HCT116 (cell line): ENCODE measurements at regions not wholly inside any gene's neighbourhood (a gene's known extent, or its start where the extent isn't known, plus 50 kb on each side); places are given as distances from the start of the nearest gene placed in this dataset.

Experiments
- ATAC-seq: fragments of 200-7000 bp; cut with Tn5 transposase; 2 replicates; pipeline ENCODE4 v1.9.1; 2020; ENCODE audit warnings: mild to moderate bottlenecking, moderate library complexity
- BruUV-seq: library from RNA; stranded (reverse); fragments of 400-500 nt; replicated peaks from 2 replicates; lab custom pipeline; 2021; lab: Mats Ljungman, UMichigan
- CTCF ChIA-PET: fragments of 300-600 bp; sonication (Branson Sonifier 250); formaldehyde crosslinking; loops from one replicate; lab custom pipeline; 2021; ENCODE audit warnings: antibody characterized with exemption; lab: Charles Lee
- POLR2A ChIA-PET: fragments of 300-600, 350-600 bp; sonication (Branson Sonifier 250); formaldehyde crosslinking; loops from one replicate; lab custom pipeline; 2021; ENCODE audit warnings: antibody characterized with exemption; lab: Charles Lee
- RAD21 ChIA-PET, 2 experiments: fragments of 300-600 bp; sonication (Branson Sonifier 250); formaldehyde crosslinking; loops; one replicate each; lab custom pipeline; 2023; ENCODE audit warnings: low total read pairs in 2 of 2; ENCODE audit not compliant: uncharacterized antibody in 2 of 2, unreplicated experiment in 2 of 2, low non-redundant PET in 1 of 2; lab: Charles Lee
- DNase-seq: peaks from one replicate; pipeline ENCODE4 v3.0.0-alpha.2; 2010; ENCODE audit warnings: low read depth, low spot score
- H2AFZ ChIP-seq: fragments of 200-600 bp; shearing (Covaris generic), sonication (generic); 2 replicates; pipeline ENCODE4 v1.6.1; 2017; ENCODE audit warnings: low read depth, mixed run types, mixed read lengths, antibody characterized with exemption, low read length; ENCODE audit not compliant: poor library complexity, severe bottlenecking
- H3K27ac ChIP-seq: 2 replicates; pipeline ENCODE4 v1.5.1; 2012; ENCODE audit warnings: low read depth, low read length
- H3K27me3 ChIP-seq: fragments of 200-600 bp; sonication (generic); 2 replicates; pipeline ENCODE4 v1.6.1; 2016; ENCODE audit warnings: mixed run types, low read length, mixed read lengths; ENCODE audit not compliant: insufficient read depth
- H3K36me3 ChIP-seq, 2 experiments: fragments of 200-500 bp in 1 of 2; fragments of 200-600 bp in 1 of 2; sonication (Bioruptor generic) in 1 of 2; sonication (generic) in 1 of 2; 2 replicates each; pipeline versions ENCODE4 v1.5.1 to v1.6.1; 2014 to 2016; ENCODE audit warnings: low read length in 2 of 2, inconsistent platforms in 1 of 2, mixed read lengths in 1 of 2, mixed run types in 1 of 2; ENCODE audit not compliant: insufficient read depth in 2 of 2, control insufficient read depth in 1 of 2
- H3K4me1 ChIP-seq, 2 experiments: fragments of 200-600 bp in 1 of 2; sonication (generic) in 1 of 2; 2 replicates each; pipeline versions ENCODE4 v1.5.1 to v1.6.1; 2012 to 2017; ENCODE audit warnings: low read length in 2 of 2, inconsistent platforms in 1 of 2, mild to moderate bottlenecking in 1 of 2, mixed read lengths in 1 of 2, mixed run types in 1 of 2, moderate library complexity in 1 of 2; ENCODE audit not compliant: insufficient read depth in 2 of 2, control insufficient read depth in 1 of 2
- H3K4me2 ChIP-seq: fragments of 200-600 bp; sonication (generic); 2 replicates; pipeline ENCODE4 v1.6.1; 2017; ENCODE audit warnings: mixed run types, low read length, mixed read lengths
- H3K4me3 ChIP-seq, 2 experiments: fragments of 200-600 bp in 1 of 2; sonication (generic) in 1 of 2; replicated peaks in 1 of 2; 2 replicates each; pipeline ENCODE4 v1.5.1; 2011 to 2016; ENCODE audit warnings: low read length in 2 of 2, control low read depth in 1 of 2, low read depth in 1 of 2, mild to moderate bottlenecking in 1 of 2, mixed read lengths in 1 of 2, mixed run types in 1 of 2
- H3K79me2 ChIP-seq: fragments of 200-600 bp; sonication (generic); 2 replicates; pipeline ENCODE4 v1.6.1; 2017; ENCODE audit warnings: mild to moderate bottlenecking, mixed run types, low read length, moderate library complexity, mixed read lengths; ENCODE audit not compliant: insufficient read depth
- H3K9ac ChIP-seq: fragments of 200-600 bp; sonication (generic); 2 replicates; pipeline ENCODE4 v1.6.1; 2016; ENCODE audit warnings: low read length, mixed read lengths
- H3K9me2 ChIP-seq: fragments of 200-600 bp; sonication (generic), shearing (Covaris generic); 2 replicates; pipeline ENCODE4 v1.6.1; 2017; ENCODE audit warnings: mixed run types, mild to moderate bottlenecking, moderate library complexity; ENCODE audit not compliant: insufficient read depth
- H3K9me3 ChIP-seq, 2 experiments: fragments of 200-500 bp in 1 of 2; fragments of 200-600 bp in 1 of 2; sonication (Bioruptor generic) in 1 of 2; sonication (generic) in 1 of 2; 2 replicates each; pipeline ENCODE4 v1.6.1; 2014 to 2017; ENCODE audit warnings: low read length in 2 of 2, mixed read lengths in 2 of 2, inconsistent platforms in 1 of 2, low read depth in 1 of 2, mild to moderate bottlenecking in 1 of 2, mixed run types in 1 of 2, moderate library complexity in 1 of 2; ENCODE audit not compliant: control insufficient read depth in 1 of 2, insufficient read depth in 1 of 2
- H4K20me1 ChIP-seq: fragments of 200-600 bp; sonication (generic), shearing (Covaris generic); 2 replicates; pipeline ENCODE4 v1.6.1; 2017; ENCODE audit warnings: mixed run types, mild to moderate bottlenecking, moderate library complexity; ENCODE audit not compliant: insufficient read depth
- CBX3 ChIP-seq: IDR thresholded peaks from 2 replicates; pipeline ENCODE4 v1.6.1; 2012; ENCODE audit warnings: low read depth
- CEBPB ChIP-seq: IDR thresholded peaks from 2 replicates; pipeline ENCODE4 v1.6.1; 2012; ENCODE audit warnings: low read depth
- EGR1 ChIP-seq: IDR thresholded peaks from 2 replicates; pipeline ENCODE4 v1.6.1; 2012; ENCODE audit warnings: low read depth
- ELF1 ChIP-seq: IDR thresholded peaks from 2 replicates; pipeline ENCODE4 v1.6.1; 2012; ENCODE audit warnings: low read depth, borderline replicate concordance
- EZH2 ChIP-seq: fragments of 200-600 bp; sonication (generic); IDR thresholded peaks from 2 replicates; pipeline ENCODE4 v1.6.1; 2017; ENCODE audit warnings: antibody characterized with exemption, mixed run types
- FOSL1 ChIP-seq: IDR thresholded peaks from 2 replicates; pipeline ENCODE4 v1.6.1; 2012; ENCODE audit warnings: low read depth
- JUND ChIP-seq: IDR thresholded peaks from 2 replicates; pipeline ENCODE4 v1.6.1; 2012
- POLR2AphosphoS5 ChIP-seq: IDR thresholded peaks from 2 replicates; pipeline ENCODE4 v1.6.1; 2011; ENCODE audit warnings: mild to moderate bottlenecking, low read depth, low read length, moderate library complexity
- RAD21 ChIP-seq: IDR thresholded peaks from 2 replicates; pipeline ENCODE4 v1.6.1; 2012; ENCODE audit warnings: low read depth, mild to moderate bottlenecking
- REST ChIP-seq: IDR thresholded peaks from 2 replicates; pipeline ENCODE4 v1.6.1; 2012; ENCODE audit warnings: low read depth
- SP1 ChIP-seq: IDR thresholded peaks from 2 replicates; pipeline ENCODE4 v1.6.1; 2012; ENCODE audit warnings: low read depth
- SRF ChIP-seq: IDR thresholded peaks from 2 replicates; pipeline ENCODE4 v1.6.1; 2012; ENCODE audit warnings: low read depth
- TCF7L2 ChIP-seq: IDR thresholded peaks from 2 replicates; pipeline ENCODE4 v1.7.0; 2011; ENCODE audit warnings: borderline replicate concordance, inconsistent platforms; ENCODE audit not compliant: insufficient read depth, insufficient read length; ENCODE audit errors: extremely low read depth
- YY1 ChIP-seq: IDR thresholded peaks from 2 replicates; pipeline ENCODE4 v1.6.1; 2011; ENCODE audit warnings: low read length, low read depth, moderate library complexity, mild to moderate bottlenecking; ENCODE audit not compliant: insufficient replicate concordance; ENCODE audit errors: extremely low read depth
- ZFX ChIP-seq: fragments of 450-650 bp; IDR thresholded peaks from 2 replicates; pipeline ENCODE4 v1.6.1; 2017
- ZNF274 ChIP-seq: fragments of 200-500 bp; sonication (Bioruptor generic); IDR thresholded peaks from 2 replicates; pipeline ENCODE4 v1.6.1; 2014; ENCODE audit warnings: mild to moderate bottlenecking, low read depth, low read length, inconsistent platforms
- intact Hi-C: fragments of 100-400 bp; cut with micrococcal nuclease; formaldehyde crosslinking; loops from 2 replicates; pipeline ENCODE4 v1.10.0; 2022
- TF ChIP-seq, protein P1 (sequence below), 3 experiments: fragments of 200-600 bp in 1 of 3; sonication (generic) in 1 of 3; IDR thresholded peaks in 2 of 3; conservative IDR thresholded peaks in 1 of 3; 2 replicates each; pipeline ENCODE4 v1.5.1; 2012 to 2017; ENCODE audit warnings: low read depth in 2 of 3, low read length in 2 of 3, antibody characterized with exemption in 1 of 3, borderline replicate concordance in 1 of 3, control low read depth in 1 of 3, mild to moderate bottlenecking in 1 of 3, mixed read lengths in 1 of 3, mixed run types in 1 of 3, moderate library complexity in 1 of 3; ENCODE audit not compliant: insufficient read depth in 1 of 3

DNA sequence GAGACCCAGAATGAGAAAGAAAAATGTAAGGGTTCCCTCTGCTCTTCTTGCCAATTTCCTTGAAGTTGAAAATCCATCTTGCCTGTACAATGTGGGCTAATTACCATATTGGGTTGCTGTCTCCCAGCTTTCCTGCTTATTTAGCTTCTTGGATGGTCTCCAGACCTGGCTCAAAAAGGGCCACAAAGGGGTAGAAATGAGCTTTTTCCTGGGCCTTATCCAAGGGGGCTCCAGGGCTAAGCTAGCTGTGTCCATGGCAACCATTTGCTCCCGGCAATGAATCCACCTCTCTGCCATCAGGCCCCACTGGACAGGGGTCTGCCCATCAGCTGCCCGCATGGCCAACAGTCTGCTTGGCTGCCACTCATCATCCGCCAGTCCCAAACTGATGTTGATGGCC is 85.0 kb downstream of the BOD1L2 start:
- ATAC-seq, result no peak
- ChIA-PET RAD21 (no interaction called here), CTCF (no interaction called here), POLR2A (no interaction called here)
- intact Hi-C loops, result no loop called here
- Histone ChIP-seq H3K9me3 (no peaks in the 10 kb centered on the region), H3K4me3 (no peak overlapping the region), H3K9me2 (no peaks in the 10 kb centered on the region), H3K79me2 (no peaks in the 10 kb centered on the region), H3K36me3 (no peaks in the 10 kb centered on the region), H3K9ac (no peak overlapping the region), H3K27me3 (peaks cover 23% of the 10 kb centered on the region; the same call in 1 of the 2 replicates), H3K27ac (no peak overlapping the region), H4K20me1 (no peaks in the 10 kb centered on the region), H3K4me2 (no peak overlapping the region), H2AFZ (no peak overlapping the region), H3K4me1 (no peaks in the 10 kb centered on the region)
- no TSS peak for BruUV-seq
- DNase-seq, result no peak
- TF ChIP-seq EZH2, result no peak
- no peak for TF ChIP-seq YY1
- no peak for TF ChIP-seq EGR1
- no peak for TF ChIP-seq ZNF274
- no peak for TF ChIP-seq CBX3
- TF ChIP-seq FOSL1, result no peak
- TF ChIP-seq SRF, result no peak
- no peak for TF ChIP-seq TCF7L2
- no peak for TF ChIP-seq ZFX
- TF ChIP-seq SP1, result no peak
- TF ChIP-seq CEBPB, result no peak
- TF ChIP-seq RAD21, result no peak
- no peak for TF ChIP-seq ELF1
- no peak for TF ChIP-seq REST
- TF ChIP-seq, protein P1, sequence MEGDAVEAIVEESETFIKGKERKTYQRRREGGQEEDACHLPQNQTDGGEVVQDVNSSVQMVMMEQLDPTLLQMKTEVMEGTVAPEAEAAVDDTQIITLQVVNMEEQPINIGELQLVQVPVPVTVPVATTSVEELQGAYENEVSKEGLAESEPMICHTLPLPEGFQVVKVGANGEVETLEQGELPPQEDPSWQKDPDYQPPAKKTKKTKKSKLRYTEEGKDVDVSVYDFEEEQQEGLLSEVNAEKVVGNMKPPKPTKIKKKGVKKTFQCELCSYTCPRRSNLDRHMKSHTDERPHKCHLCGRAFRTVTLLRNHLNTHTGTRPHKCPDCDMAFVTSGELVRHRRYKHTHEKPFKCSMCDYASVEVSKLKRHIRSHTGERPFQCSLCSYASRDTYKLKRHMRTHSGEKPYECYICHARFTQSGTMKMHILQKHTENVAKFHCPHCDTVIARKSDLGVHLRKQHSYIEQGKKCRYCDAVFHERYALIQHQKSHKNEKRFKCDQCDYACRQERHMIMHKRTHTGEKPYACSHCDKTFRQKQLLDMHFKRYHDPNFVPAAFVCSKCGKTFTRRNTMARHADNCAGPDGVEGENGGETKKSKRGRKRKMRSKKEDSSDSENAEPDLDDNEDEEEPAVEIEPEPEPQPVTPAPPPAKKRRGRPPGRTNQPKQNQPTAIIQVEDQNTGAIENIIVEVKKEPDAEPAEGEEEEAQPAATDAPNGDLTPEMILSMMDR (IDR thresholded peaks at IDR 0.05 in 2 of 3, conservative IDR thresholded peaks at IDR 0.05 in 1 of 3; ENCODE audit: borderline replicate concordance in 1 of 3, insufficient read depth in 1 of 3, low read depth in 2 of 3, low read length in 2 of 3), result no peak
- no peak for TF ChIP-seq JUND
- no peak for TF ChIP-seq POLR2AphosphoS5
